ENCODE measurements at regions not wholly inside any gene's neighbourhood (a gene's known extent, or its start where the extent isn't known, plus 50 kb on each side); places are given as distances from the start of the nearest gene placed in this dataset.

GRCh38 chr12:43117226-43117930 is 434.6 kb downstream of the ADAMTS20 start:
- DNase-seq (ENCODE audit: low read depth in 2 of 2), result no peak

- DNase-seq (ENCODE audit: low read depth in 2 of 2), result no peak
Measured at GRCh38 chr12:43115441-43116160, 436.4 kb downstream of the ADAMTS20 start.

- no peak for DNase-seq (ENCODE audit: low read depth in 2 of 2)
Measured at GRCh38 chr12:43114316-43114715, 437.7 kb downstream of the ADAMTS20 start.

GRCh38 chr12:43113616-43114015 is 438.4 kb downstream of the ADAMTS20 start:
- no peak for DNase-seq (ENCODE audit: low read depth in 2 of 2)

GRCh38 chr12:43113135-43113534 is 438.9 kb downstream of the ADAMTS20 start:
- DNase-seq (ENCODE audit: low read depth in 2 of 2), result peak; percentile 49 to 50

GRCh38 chr12:43112101-43112920 is 439.7 kb downstream of the ADAMTS20 start:
- peak in 1 of 2 experiments; percentile 54 for DNase-seq (ENCODE audit: low read depth in 2 of 2)

GRCh38 chr12:43111608-43112007 is 440.4 kb downstream of the ADAMTS20 start:
- no peak for DNase-seq (ENCODE audit: low read depth in 2 of 2)

GRCh38 chr12:43109631-43110345 is 442.2 kb downstream of the ADAMTS20 start:
- no peak for DNase-seq (ENCODE audit: low read depth in 2 of 2)

GRCh38 chr12:43108656-43109055 is 443.3 kb downstream of the ADAMTS20 start:
- DNase-seq (ENCODE audit: low read depth in 2 of 2), result no peak

- DNase-seq (ENCODE audit: low read depth in 2 of 2), result no peak
Measured at GRCh38 chr12:43107026-43107775, 444.8 kb downstream of the ADAMTS20 start.

- no peak for DNase-seq (ENCODE audit: low read depth in 2 of 2)
Measured at GRCh38 chr12:43106355-43106754, 445.6 kb downstream of the ADAMTS20 start.

GRCh38 chr12:43105426-43105981 is 446.5 kb downstream of the ADAMTS20 start:
- DNase-seq (ENCODE audit: low read depth in 2 of 2), result no peak

- peak in 1 of 2 experiments; percentile 28 for DNase-seq (ENCODE audit: low read depth in 2 of 2)
Measured at GRCh38 chr12:43104494-43104893, 447.5 kb downstream of the ADAMTS20 start.

- no peak for DNase-seq (ENCODE audit: low read depth in 2 of 2)
Measured at GRCh38 chr12:43103866-43104265, 448.1 kb downstream of the ADAMTS20 start.

GRCh38 chr12:43102546-43103264 is 449.3 kb downstream of the ADAMTS20 start:
- DNase-seq (ENCODE audit: low read depth in 2 of 2), result no peak

- no peak for DNase-seq (ENCODE audit: low read depth in 2 of 2)
Measured at GRCh38 chr12:43100231-43100630, 451.8 kb downstream of the ADAMTS20 start.

- DNase-seq (ENCODE audit: low read depth in 2 of 2), result no peak
Measured at GRCh38 chr12:43099691-43100163, 452.3 kb downstream of the ADAMTS20 start.

GRCh38 chr12:43098766-43099550 is 453.0 kb downstream of the ADAMTS20 start:
- DNase-seq (ENCODE audit: low read depth in 2 of 2), result no peak

GRCh38 chr12:43098071-43098470 is 453.9 kb downstream of the ADAMTS20 start:
- no peak for DNase-seq (ENCODE audit: low read depth in 2 of 2)
